ENCODE measurements at regions not wholly inside any gene's neighbourhood (a gene's known extent, or its start where the extent isn't known, plus 50 kb on each side); places are given as distances from the start of the nearest gene placed in this dataset.

- Histone ChIP-seq H4K91ac (replicated peaks; ENCODE audit: insufficient read length, low read length) (peak overlapping the region; percentile 13), H3K23ac (ENCODE audit: insufficient read length) (no peak overlapping the region), H3K9ac (replicated peaks in 1 of 4; ENCODE audit: extremely low read depth in 1 of 4, low read depth in 3 of 4, low read length in 3 of 4) (no peak overlapping the region), H2BK120ac (replicated peaks; ENCODE audit: low read depth, low read length) (no peak overlapping the region), H3K4me1 (replicated peaks in 1 of 4; ENCODE audit: control insufficient read depth in 3 of 4, insufficient read depth in 4 of 4, low read length in 3 of 4) (peaks cover 0 to 8% (median 6%) of the 10 kb centered on the region in 4 experiments; a peak in 3 of 7 replicates), H4K5ac (ENCODE audit: insufficient read length, low read depth, low read length) (no peak overlapping the region), H3K27me3 (replicated peaks in 1 of 4; ENCODE audit: control insufficient read depth in 3 of 4, extremely low read depth in 1 of 4, insufficient read depth in 3 of 4, low read length in 3 of 4) (no peaks in the 10 kb centered on the region; a peak in 1 of 7 replicates), H3K36me3 (ENCODE audit: control insufficient read depth in 2 of 4, insufficient read depth in 4 of 4, low read length in 3 of 4) (no peaks in the 10 kb centered on the region), H3K18ac (ENCODE audit: extremely low read depth, low read length) (no peak overlapping the region; the same call in 1 of the 2 replicates), H3K27ac (ENCODE audit: low read depth, low read length) (no peak overlapping the region), H3K79me2 (ENCODE audit: control insufficient read depth in 1 of 2, insufficient read depth in 2 of 2, low read length in 2 of 2) (no peaks in the 10 kb centered on the region), H3K9me3 (ENCODE audit: insufficient read depth in 2 of 2, low read depth in 1 of 2, low read length in 1 of 2) (no peaks in the 10 kb centered on the region), H3K4me2 (ENCODE audit: insufficient read depth in 1 of 2, low read depth in 2 of 2, low read length in 2 of 2) (no peak overlapping the region), H4K8ac (ENCODE audit: extremely low read depth, insufficient read depth, low read length) (no peak overlapping the region; the same call in 1 of the 2 replicates), H3K56ac (replicated peaks; ENCODE audit: insufficient read length, low read depth, low read length) (no peak overlapping the region), H3K4ac (replicated peaks; ENCODE audit: insufficient read length, low read depth, low read length) (no peak overlapping the region), H2BK20ac (ENCODE audit: low read length) (no peak overlapping the region), H2AFZ (ENCODE audit: low read length) (no peak overlapping the region), H3K4me3 (ENCODE audit: extremely low read depth in 1 of 4, insufficient read depth in 2 of 4, low read depth in 3 of 4, low read length in 4 of 4) (no peak overlapping the region), H2BK12ac (ENCODE audit: low read depth, low read length) (no peak overlapping the region), H2AK5ac (ENCODE audit: low read depth, low read length) (no peak overlapping the region), H4K20me1 (replicated peaks in 1 of 2; ENCODE audit: control insufficient read depth in 1 of 2, insufficient read depth in 2 of 2, low read length in 2 of 2) (no peaks in the 10 kb centered on the region), H3K23me2 (ENCODE audit: low read depth, low read length) (no peaks in the 10 kb centered on the region), H2BK15ac (ENCODE audit: low read length) (peak overlapping the region; percentile 32; the same call in 1 of the 2 replicates), H2BK5ac (ENCODE audit: low read depth, low read length) (no peak overlapping the region), H3K79me1 (ENCODE audit: low read depth, low read length) (no peaks in the 10 kb centered on the region), H3K14ac (ENCODE audit: insufficient read length) (no peak overlapping the region)
- POLR2A ChIA-PET (ENCODE audit: partially characterized antibody): no interaction called here
- CTCF ChIA-PET (ENCODE audit: partially characterized antibody): interaction anchor here (0.6 to 1.3 kb wide), 2 partner anchors 15 to 41 kb away, joined by 3 to 4 read pairs; no protein-coding TSS in a partner anchor
- FAIRE-seq (no peak), DNase-seq (ENCODE audit: low read depth in 1 of 2, low spot score in 2 of 2) (no peak)
- TF ChIP-seq CREB1 (IDR thresholded peaks at IDR 0.05) (no peak), NRF1 (IDR thresholded peaks at IDR 0.05; ENCODE audit: low read depth, low read length) (no peak)
- 97% methylated on average over 24 of the region's 24 CpGs; no CpG with 5 or more reads in 1 of the 2 experiments for WGBS, 2 experiments (ENCODE audit: extremely low coverage in 1 of 2, insufficient coverage in 1 of 2, insufficient read length in 1 of 2, insufficient replicate concordance in 2 of 2, low coverage in 1 of 2, low lambda C conversion rate in 2 of 2, missing lambda C conversion rate in 1 of 2)
Measured at GRCh38 chr3:193831495-193832455, 238.8 kb downstream of the OPA1 start.

Measured in H1 (cell line).